Mesenchymal stem cell (in vitro differentiated cells and primary cell): ENCODE measurements at regions not wholly inside any gene's neighbourhood (a gene's known extent, or its start where the extent isn't known, plus 50 kb on each side); places are given as distances from the start of the nearest gene placed in this dataset.
A peak's percentile ranks its signal among the peaks of the same experiment; 100 is the strongest.

Source experiments
- DNase-seq: peaks from one replicate; pipeline ENCODE4 v3.0.0-alpha.2; 2013
- H2AFZ ChIP-seq: one replicate; pipeline ENCODE4 v1.6.1; 2013; ENCODE audit warnings: low read depth, mild to moderate bottlenecking, control low read depth, inconsistent platforms, low read length, moderate library complexity
- H2AK5ac ChIP-seq: 2 replicates; pipeline ENCODE4 v1.6.1; 2013; ENCODE audit warnings: low read length, moderate library complexity, mild to moderate bottlenecking, inconsistent platforms; ENCODE audit not compliant: severe bottlenecking
- H2BK120ac ChIP-seq: one replicate; pipeline ENCODE4 v1.6.1; 2013; ENCODE audit warnings: low read depth, mild to moderate bottlenecking, inconsistent platforms, low read length, moderate library complexity
- H2BK12ac ChIP-seq, 2 experiments: one replicate each; pipeline ENCODE4 v1.6.1; 2013; ENCODE audit warnings: inconsistent platforms in 2 of 2, low read length in 2 of 2, mild to moderate bottlenecking in 2 of 2, moderate library complexity in 2 of 2, control low read depth in 1 of 2
- H2BK15ac ChIP-seq: one replicate; pipeline ENCODE4 v1.6.1; 2013; ENCODE audit warnings: mild to moderate bottlenecking, low read depth, inconsistent platforms; ENCODE audit not compliant: poor library complexity, severe bottlenecking
- H2BK5ac ChIP-seq: 2 replicates; pipeline ENCODE4 v1.6.1; 2013; ENCODE audit warnings: low read depth, mild to moderate bottlenecking, low read length, control low read depth, inconsistent platforms; ENCODE audit not compliant: poor library complexity, severe bottlenecking
- H3K14ac ChIP-seq, 2 experiments: one replicate each; pipeline ENCODE4 v1.6.1; 2013; ENCODE audit warnings: inconsistent platforms in 2 of 2, low read length in 2 of 2, control low read depth in 1 of 2, mild to moderate bottlenecking in 1 of 2, moderate library complexity in 1 of 2
- H3K18ac ChIP-seq, 2 experiments: one replicate each; pipeline ENCODE4 v1.6.1; 2013; ENCODE audit warnings: inconsistent platforms in 2 of 2, low read length in 2 of 2, control low read depth in 1 of 2, low read depth in 1 of 2, mild to moderate bottlenecking in 1 of 2
- H3K23ac ChIP-seq, 2 experiments: one replicate each; pipeline ENCODE4 v1.6.1; 2013; ENCODE audit warnings: inconsistent platforms in 2 of 2, low read length in 2 of 2, mild to moderate bottlenecking in 2 of 2, moderate library complexity in 2 of 2, control low read depth in 1 of 2
- H3K27ac ChIP-seq: 2 replicates; pipeline ENCODE4 v1.5.1; 2013; ENCODE audit warnings: mild to moderate bottlenecking, moderate library complexity, low read length, control low read depth, inconsistent platforms; ENCODE audit not compliant: poor library complexity, severe bottlenecking
- H3K27me3 ChIP-seq, 2 experiments: 2 replicates each; pipeline versions ENCODE4 v1.6.1 to v1.7.0; 2013; ENCODE audit warnings: low read length in 2 of 2, mild to moderate bottlenecking in 2 of 2, moderate library complexity in 2 of 2, control low read depth in 1 of 2, inconsistent platforms in 1 of 2; ENCODE audit not compliant: control insufficient read depth in 1 of 2, insufficient read depth in 1 of 2
- H3K36me3 ChIP-seq, 2 experiments: 2 replicates each; pipeline versions ENCODE4 v1.6.1 to v1.7.0; 2013; ENCODE audit warnings: low read length in 2 of 2, control low read depth in 1 of 2, inconsistent platforms in 1 of 2, low read depth in 1 of 2, mild to moderate bottlenecking in 1 of 2; ENCODE audit not compliant: insufficient read depth in 2 of 2, control insufficient read depth in 1 of 2
- H3K4ac ChIP-seq, 2 experiments: one replicate each; pipeline ENCODE4 v1.6.1; 2013; ENCODE audit warnings: inconsistent platforms in 2 of 2, low read length in 2 of 2, mild to moderate bottlenecking in 2 of 2, moderate library complexity in 2 of 2, control low read depth in 1 of 2, low read depth in 1 of 2
- H3K4me1 ChIP-seq: 2 replicates; pipeline ENCODE4 v1.6.1; 2013; ENCODE audit warnings: low read depth, low read length, control low read depth; ENCODE audit not compliant: control insufficient read depth, insufficient read depth
- H3K4me2 ChIP-seq: 2 replicates; pipeline ENCODE4 v1.6.1; 2013; ENCODE audit warnings: low read length, mild to moderate bottlenecking, inconsistent platforms; ENCODE audit not compliant: poor library complexity, severe bottlenecking
- H3K4me3 ChIP-seq, 2 experiments: 2 replicates each; pipeline versions ENCODE4 v1.5.1 to v1.7.0; 2013; ENCODE audit warnings: low read length in 2 of 2, mild to moderate bottlenecking in 2 of 2, control low read depth in 1 of 2, low read depth in 1 of 2; ENCODE audit not compliant: insufficient read depth in 1 of 2
- H3K79me1 ChIP-seq: replicated peaks from 2 replicates; pipeline ENCODE4 v1.6.1; 2013; ENCODE audit warnings: mild to moderate bottlenecking, control low read depth, low read length, inconsistent platforms; ENCODE audit not compliant: poor library complexity, severe bottlenecking
- H3K9ac ChIP-seq: 2 replicates; pipeline ENCODE4 v1.7.0; 2013; ENCODE audit warnings: mild to moderate bottlenecking, low read length, moderate library complexity
- H3K9me3 ChIP-seq: 2 replicates; pipeline ENCODE4 v1.7.0; 2013; ENCODE audit warnings: mild to moderate bottlenecking, low read length; ENCODE audit not compliant: control insufficient read depth
- H4K8ac ChIP-seq: one replicate; pipeline ENCODE4 v1.6.1; 2013; ENCODE audit warnings: inconsistent platforms, mild to moderate bottlenecking, low read length, moderate library complexity
- H4K91ac ChIP-seq: one replicate; pipeline ENCODE4 v1.6.1; 2013; ENCODE audit warnings: mild to moderate bottlenecking, low read length, inconsistent platforms
- WGBS: methylation state at CpG from one replicate; pipeline ENCODE4 v1.1.7; 2013; ENCODE audit warnings: mixed read lengths; 5-methylcytosine and 5-hydroxymethylcytosine counted together

GRCh38 chr2:172280571-172281361 lies 146.6 kb upstream of the ITGA6 start:
- Histone ChIP-seq H2AFZ (no peak overlapping the region), H3K23ac (no peak overlapping the region), H2BK15ac (no peak overlapping the region), H3K18ac (peak overlapping the region in 1 of 2 experiments; percentile 6), H3K4ac (no peak overlapping the region), H3K36me3 (no peaks in the 10 kb centered on the region), H3K4me2 (no peak overlapping the region), H2BK5ac (no peak overlapping the region), H3K4me3 (no peak overlapping the region), H3K27me3 (no peaks in the 10 kb centered on the region), H2AK5ac (no peak overlapping the region), H2BK120ac (no peak overlapping the region), H3K79me1 (no peaks in the 10 kb centered on the region), H3K9me3 (peaks cover 12% of the 10 kb centered on the region), H4K8ac (no peak overlapping the region), H4K91ac (no peak overlapping the region), H3K4me1 (peaks cover 13% of the 10 kb centered on the region), H2BK12ac (no peak overlapping the region), H3K27ac (no peak overlapping the region), H3K14ac (no peak overlapping the region), H3K9ac (no peak overlapping the region)
- no peak for DNase-seq
- WGBS = 94% methylated on average over 3 of the region's 6 CpGs

GRCh38 chr2:172281648-172282570 lies 145.5 kb upstream of the ITGA6 start:
- peak; percentile 93 for DNase-seq
- Histone ChIP-seq H3K36me3 (no peaks in the 10 kb centered on the region), H2BK120ac (no peak overlapping the region), H3K4ac (no peak overlapping the region), H3K9ac (peak overlapping the region; percentile 59), H2BK12ac (peak overlapping the region in 1 of 2 experiments; percentile 54), H3K27ac (peak overlapping the region; percentile 46), H3K18ac (peak overlapping the region in 1 of 2 experiments; percentile 9), H3K4me3 (no peak overlapping the region), H4K8ac (no peak overlapping the region), H3K23ac (no peak overlapping the region), H2AFZ (no peak overlapping the region), H3K4me1 (peaks cover 16% of the 10 kb centered on the region), H2BK5ac (no peak overlapping the region), H4K91ac (no peak overlapping the region), H3K79me1 (no peaks in the 10 kb centered on the region), H2BK15ac (no peak overlapping the region), H3K9me3 (peaks cover 6% of the 10 kb centered on the region), H3K14ac (no peak overlapping the region), H3K27me3 (no peaks in the 10 kb centered on the region), H3K4me2 (no peak overlapping the region), H2AK5ac (peak overlapping the region; percentile 10)
- 52% methylated on average over 2 of the region's 3 CpGs for WGBS

- Histone ChIP-seq H3K27ac (peak overlapping the region; percentile 6), H3K4ac (no peak overlapping the region), H4K91ac (no peak overlapping the region), H3K27me3 (no peaks in the 10 kb centered on the region), H2BK12ac (no peak overlapping the region), H2AFZ (no peak overlapping the region), H3K36me3 (no peaks in the 10 kb centered on the region), H3K23ac (no peak overlapping the region), H2AK5ac (no peak overlapping the region), H3K4me3 (no peak overlapping the region), H3K14ac (no peak overlapping the region), H3K18ac (no peak overlapping the region), H3K79me1 (no peaks in the 10 kb centered on the region), H2BK15ac (no peak overlapping the region), H3K9me3 (no peaks in the 10 kb centered on the region), H2BK5ac (no peak overlapping the region), H3K9ac (peak overlapping the region; percentile 36), H2BK120ac (no peak overlapping the region), H3K4me2 (no peak overlapping the region), H3K4me1 (peaks cover 16% of the 10 kb centered on the region), H4K8ac (no peak overlapping the region)
- peak; percentile 97 for DNase-seq
- WGBS = 15% methylated on average over 3 of the region's 5 CpGs
Measured at GRCh38 chr2:172282944-172283343, 144.4 kb upstream of the ITGA6 start.

- 62% methylated on average over 5 of the region's 5 CpGs for WGBS
Measured at GRCh38 chr2:172283476-172283875, 143.9 kb upstream of the ITGA6 start.

More at GRCh38 chr2:172283476-172283875, 143.9 kb upstream of the ITGA6 start:
- Histone ChIP-seq H4K91ac (no peak overlapping the region), H3K4me2 (peak overlapping the region; percentile 50), H4K8ac (no peak overlapping the region), H2BK5ac (no peak overlapping the region), H2BK12ac (peak overlapping the region in 1 of 2 experiments; percentile 29), H3K4me3 (no peak overlapping the region), H3K4me1 (peaks cover 16% of the 10 kb centered on the region), H3K36me3 (no peaks in the 10 kb centered on the region), H3K18ac (peak overlapping the region; percentile 16 to 81), H3K14ac (no peak overlapping the region), H2BK120ac (no peak overlapping the region), H3K23ac (no peak overlapping the region), H2AK5ac (peak overlapping the region; percentile 58), H2AFZ (no peak overlapping the region), H3K9ac (peak overlapping the region; percentile 36), H3K27ac (no peak overlapping the region), H3K4ac (peak overlapping the region in 1 of 2 experiments; percentile 26), H3K79me1 (no peaks in the 10 kb centered on the region), H2BK15ac (no peak overlapping the region), H3K9me3 (no peaks in the 10 kb centered on the region), H3K27me3 (no peaks in the 10 kb centered on the region)
- peak; percentile 57 for DNase-seq
